Amniotic epithelial cell (primary cell): ENCODE measurements at regions not wholly inside any gene's neighbourhood (a gene's known extent, or its start where the extent isn't known, plus 50 kb on each side); places are given as distances from the start of the nearest gene placed in this dataset.

Source experiments
- DNase-seq: peaks from one replicate; pipeline ENCODE4 v3.0.0-alpha.2; 2010; ENCODE audit warnings: low read depth

- no peak for DNase-seq
These were observed 471.6 kb downstream of the TUSC7 start for GRCh38 chr3:117181222-117181621.

DNA sequence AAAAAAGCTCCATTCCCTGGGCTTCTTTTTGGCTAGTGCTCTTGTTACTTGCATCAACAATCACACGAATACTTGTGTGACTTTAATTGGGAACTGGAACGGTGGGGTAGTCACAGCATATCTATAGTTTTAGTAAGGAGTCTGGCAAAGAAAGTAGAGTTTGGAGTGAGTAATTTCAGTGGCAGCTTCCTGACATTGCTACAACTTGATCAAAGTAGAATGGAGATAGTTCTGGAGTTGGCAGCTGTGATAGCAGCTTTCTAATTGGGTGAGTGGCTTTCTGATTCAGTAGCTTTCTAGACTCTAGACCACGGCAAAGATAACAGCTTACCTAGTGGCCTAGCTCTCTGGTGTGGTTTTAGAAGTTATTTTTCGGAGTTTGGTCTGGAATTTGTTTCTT lies 475.0 kb downstream of the TUSC7 start:
- peak; percentile 0 for DNase-seq

- no peak for DNase-seq
These were observed 481.7 kb downstream of the TUSC7 start for GRCh38 chr3:117191245-117191644.

DNA sequence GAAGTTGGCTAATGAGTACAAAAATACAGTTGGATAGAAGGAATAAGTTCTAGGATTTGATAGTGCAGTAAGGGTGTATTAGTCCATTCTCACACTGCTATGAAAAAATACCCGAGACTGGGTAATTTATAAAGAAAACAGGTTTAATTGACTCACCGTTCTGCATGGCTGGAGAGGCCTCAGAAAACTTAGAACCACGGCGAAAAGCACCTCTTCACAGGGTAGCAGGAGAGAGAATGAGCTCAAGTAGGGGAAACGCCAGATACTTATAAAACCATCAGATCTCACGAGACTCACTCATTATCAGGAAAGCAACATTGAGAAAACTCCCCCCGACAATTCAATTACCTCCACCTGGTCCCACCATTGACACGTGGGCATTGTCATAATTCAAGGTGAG lies 483.3 kb downstream of the TUSC7 start:
- DNase-seq = no peak

DNA sequence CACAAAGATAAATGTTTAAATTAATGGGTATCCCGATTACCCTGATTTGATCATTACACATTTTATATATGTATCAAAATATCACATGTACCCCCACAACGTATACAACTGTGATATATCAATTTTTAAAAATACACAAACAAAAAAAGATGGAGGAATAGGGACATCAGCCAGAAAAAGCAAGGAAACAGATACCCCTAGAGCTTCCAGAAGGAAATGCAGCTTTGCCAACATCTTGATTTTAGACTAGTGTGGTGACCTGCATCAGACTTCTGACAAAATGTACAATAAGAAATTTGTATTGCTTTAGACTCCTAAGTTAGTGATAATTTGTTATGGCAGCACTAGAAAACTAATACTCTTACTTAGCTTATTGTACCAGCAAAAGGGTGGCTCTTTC lies 483.8 kb downstream of the TUSC7 start:
- no peak for DNase-seq

GRCh38 chr3:117195034-117195433 lies 485.5 kb downstream of the TUSC7 start:
- no peak for DNase-seq

- no peak for DNase-seq
These were observed 491.4 kb downstream of the TUSC7 start for GRCh38 chr3:117200962-117201361.

- no peak for DNase-seq
These were observed 492.6 kb downstream of the TUSC7 start for GRCh38 chr3:117201901-117202774.

- DNase-seq = no peak
These were observed 507.8 kb downstream of the TUSC7 start for GRCh38 chr3:117217355-117217754.

GRCh38 chr3:117217760-117218316 lies 508.3 kb downstream of the TUSC7 start:
- no peak for DNase-seq

- DNase-seq = no peak
These were observed 509.1 kb downstream of the TUSC7 start for GRCh38 chr3:117218641-117219048.

- no peak for DNase-seq
These were observed 509.7 kb downstream of the TUSC7 start for GRCh38 chr3:117219296-117219695.

GRCh38 chr3:117226932-117227331 lies 517.4 kb downstream of the TUSC7 start:
- DNase-seq = no peak

GRCh38 chr3:117228466-117228865 lies 518.9 kb downstream of the TUSC7 start:
- DNase-seq = no peak

DNA sequence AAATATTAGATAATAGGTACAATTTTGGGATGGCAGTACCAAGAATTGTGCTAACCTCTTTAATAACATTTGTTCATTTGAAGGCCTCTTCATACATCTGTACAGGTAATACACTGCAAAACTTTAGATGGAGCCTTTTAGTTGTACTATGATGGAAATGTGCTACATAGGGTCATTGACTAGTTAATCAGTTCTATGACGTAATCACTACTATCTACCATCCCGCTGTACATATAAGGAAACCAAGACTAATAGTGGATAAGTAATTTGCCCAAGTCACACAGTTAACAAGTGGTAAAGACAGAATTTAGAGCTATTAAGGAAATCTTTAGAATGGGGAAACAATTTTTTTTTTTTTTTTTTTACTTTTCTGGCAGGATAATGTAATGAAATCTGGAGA lies 521.3 kb downstream of the TUSC7 start:
- no peak for DNase-seq

GRCh38 chr3:117234331-117234730 lies 524.8 kb downstream of the TUSC7 start:
- DNase-seq = no peak

- no peak for DNase-seq
These were observed 525.7 kb downstream of the TUSC7 start for GRCh38 chr3:117235304-117235703.

DNA sequence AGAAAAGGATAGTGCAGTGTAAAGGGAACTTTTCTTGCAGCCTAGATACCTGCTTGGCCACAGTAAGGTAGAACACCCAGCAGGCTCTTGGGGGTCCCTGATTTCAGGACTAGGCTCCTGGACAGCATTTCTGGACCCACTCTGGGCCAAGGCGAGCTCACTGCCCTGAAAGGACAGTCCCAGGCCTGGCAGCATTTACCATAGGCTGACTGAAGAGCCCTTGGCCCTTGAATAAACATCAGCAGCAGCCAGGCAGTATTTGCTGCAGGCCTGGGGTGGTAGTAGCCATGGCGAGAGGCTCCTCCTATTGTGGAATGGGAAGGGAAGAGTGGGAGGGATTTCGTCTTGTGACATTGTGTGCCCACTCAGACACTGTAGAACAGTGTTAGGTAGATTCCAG lies 529.2 kb downstream of the TUSC7 start:
- DNase-seq = no peak

- no peak for DNase-seq
These were observed 534.1 kb downstream of the TUSC7 start for GRCh38 chr3:117243657-117244056.

- no peak for DNase-seq
These were observed 537.4 kb downstream of the TUSC7 start for GRCh38 chr3:117246771-117247555.

DNA sequence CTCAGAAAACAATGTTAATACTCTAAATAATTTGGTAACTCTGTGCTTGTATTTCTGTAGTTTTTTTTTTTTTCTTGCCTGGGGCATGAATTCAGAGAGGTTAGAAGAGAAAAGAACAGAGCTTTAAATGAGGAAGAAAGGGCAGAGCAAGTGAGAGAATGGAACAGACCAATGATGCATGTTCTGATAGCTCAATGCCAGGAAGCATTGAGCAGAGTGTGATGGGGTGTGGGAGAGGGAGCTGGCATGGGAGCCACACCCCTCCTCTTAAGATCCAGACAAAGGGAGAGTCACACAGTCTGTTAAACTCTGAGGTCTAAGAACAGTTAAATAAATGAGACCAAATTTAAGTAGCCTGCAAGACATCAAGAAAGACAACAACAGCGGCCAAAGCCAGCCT lies 538.6 kb downstream of the TUSC7 start:
- DNase-seq = no peak

- no peak for DNase-seq
These were observed 542.6 kb downstream of the TUSC7 start for GRCh38 chr3:117252208-117252607.

GRCh38 chr3:117252651-117253050 lies 543.1 kb downstream of the TUSC7 start:
- DNase-seq = no peak
